ENCODE measurements at regions not wholly inside any gene's neighbourhood (a gene's known extent, or its start where the extent isn't known, plus 50 kb on each side); places are given as distances from the start of the nearest gene placed in this dataset.

GRCh38 chr6:113767985-113768384 is 89.2 kb upstream of the MARCKS start:
- H3K27ac ChIP-seq, result no peak overlapping the region
- DNase-seq (no peak), ATAC-seq (no peak)
- H3K27me3 ChIP-seq, result no peaks in the 10 kb centered on the region
- intact Hi-C loops (cut with DNase I), result loop anchor here in 1 of 10 donors (2.0 kb wide), 1 partner anchor 49 kb away; no protein-coding TSS in a partner anchor
- no peak for TF ChIP-seq CTCF (IDR thresholded peaks at IDR 0.05)
- no peaks in the 10 kb centered on the region for H3K36me3 ChIP-seq
- no peak overlapping the region for H3K4me3 ChIP-seq
- peaks cover 0 to 5% (median 0%) of the 10 kb centered on the region in 11 donors for H3K9me3 ChIP-seq
- H3K4me1 ChIP-seq, result peaks cover 0 to 13% (median 0%) of the 10 kb centered on the region in 9 donors
- WGBS, 2 donors, result 97 to 98% methylated on average over 3 of the region's 3 CpGs

- intact Hi-C loops (cut with DNase I), result no loop called here
- 81% methylated on average over 1 of the region's 1 CpG for WGBS, 2 donors
- H3K9me3 ChIP-seq, result peaks cover 0 to 5% (median 0%) of the 10 kb centered on the region in 11 donors
Observed at GRCh38 chr6:113772961-113773360, 84.2 kb upstream of the MARCKS start.

GRCh38 chr6:113774127-113774825 is 82.9 kb upstream of the MARCKS start:
- peaks cover 0 to 13% (median 0%) of the 10 kb centered on the region in 11 donors for H3K9me3 ChIP-seq
- H3K4me3 ChIP-seq, result no peak overlapping the region
- no peak for TF ChIP-seq CTCF (IDR thresholded peaks at IDR 0.05)
- no peaks in the 10 kb centered on the region for H3K27me3 ChIP-seq
- 93 to 94% methylated on average over 2 of the region's 2 CpGs for WGBS, 2 donors
- no peak for ATAC-seq
- H3K36me3 ChIP-seq, result no peaks in the 10 kb centered on the region
- H3K27ac ChIP-seq, result no peak overlapping the region
- DNase-seq, result no peak
- H3K4me1 ChIP-seq, result peaks cover 0 to 8% (median 0%) of the 10 kb centered on the region in 9 donors
- intact Hi-C loops (cut with DNase I), result no loop called here

More at GRCh38 chr6:113772961-113773360, 84.2 kb upstream of the MARCKS start:
- ATAC-seq (no peak), DNase-seq (no peak)
- H3K4me3 ChIP-seq, result no peak overlapping the region
- peaks cover 0 to 8% (median 0%) of the 10 kb centered on the region in 9 donors for H3K4me1 ChIP-seq
- no peaks in the 10 kb centered on the region for H3K27me3 ChIP-seq
- no peak overlapping the region for H3K27ac ChIP-seq
- no peaks in the 10 kb centered on the region for H3K36me3 ChIP-seq
- TF ChIP-seq CTCF (IDR thresholded peaks at IDR 0.05), result no peak

GRCh38 chr6:113776998-113777397 is 80.1 kb upstream of the MARCKS start:
- Histone ChIP-seq H3K9me3 (peaks cover 0 to 13% (median 0%) of the 10 kb centered on the region in 11 donors), H3K27ac (no peak overlapping the region), H3K4me3 (no peak overlapping the region), H3K4me1 (peaks cover 0 to 8% (median 0%) of the 10 kb centered on the region in 9 donors), H3K27me3 (no peaks in the 10 kb centered on the region), H3K36me3 (no peaks in the 10 kb centered on the region)
- no peak for DNase-seq
- TF ChIP-seq CTCF (IDR thresholded peaks at IDR 0.05), result no peak
- intact Hi-C loops (cut with DNase I), result no loop called here
- 42 to 56% methylated on average over 2 of the region's 2 CpGs for WGBS, 2 donors
- ATAC-seq, result no peak
